ENCODE measurements at regions not wholly inside any gene's neighbourhood (a gene's known extent, or its start where the extent isn't known, plus 50 kb on each side); places are given as distances from the start of the nearest gene placed in this dataset.

GRCh38 chr10:121113385-121113696 lies 262.2 kb downstream of the WDR11 start:
- intact Hi-C loops (cut with DNase I; ENCODE audit: low total_unique reads): no loop called here
- TF ChIP-seq CTCF (IDR thresholded peaks at IDR 0.05 in 8 of 11, conservative IDR thresholded peaks at IDR 0.05 in 3 of 11): no peak
- no peak for TF ChIP-seq POLR2A (IDR thresholded peaks at IDR 0.05)
- no peak for TF ChIP-seq POLR2AphosphoS5 (IDR thresholded peaks at IDR 0.05)
- no peak for DNase-seq
- Histone ChIP-seq H3K9me3 (peaks cover 0 to 18% (median 11%) of the 10 kb centered on the region in 8 donors), H3K27ac (no peak overlapping the region), H3K36me3 (no peaks in the 10 kb centered on the region), H3K4me3 (no peak overlapping the region), H3K27me3 (replicated peaks in 1 of 7) (peaks cover 0 to 10% (median 0%) of the 10 kb centered on the region in 7 donors), H3K4me1 (no peaks in the 10 kb centered on the region)

GRCh38 chr10:121113911-121114310 lies 262.7 kb downstream of the WDR11 start:
- Histone ChIP-seq H3K36me3 (no peaks in the 10 kb centered on the region), H3K9me3 (peaks cover 0 to 18% (median 11%) of the 10 kb centered on the region in 8 donors), H3K27me3 (replicated peaks in 1 of 7) (peaks cover 0 to 10% (median 0%) of the 10 kb centered on the region in 7 donors), H3K27ac (no peak overlapping the region), H3K4me3 (no peak overlapping the region), H3K4me1 (no peaks in the 10 kb centered on the region)
- intact Hi-C loops (cut with DNase I; ENCODE audit: low total_unique reads): no loop called here
- no peak for DNase-seq
- no peak for TF ChIP-seq POLR2AphosphoS5 (IDR thresholded peaks at IDR 0.05)
- TF ChIP-seq POLR2A (IDR thresholded peaks at IDR 0.05): no peak
- no peak for TF ChIP-seq CTCF (IDR thresholded peaks at IDR 0.05 in 8 of 11, conservative IDR thresholded peaks at IDR 0.05 in 3 of 11)
- 68 to 79% (median 73%) methylated on average over 3 of the region's 3 CpGs for WGBS, 5 donors

- intact Hi-C loops (cut with DNase I; ENCODE audit: low total_unique reads): no loop called here
- TF ChIP-seq POLR2AphosphoS5 (IDR thresholded peaks at IDR 0.05): no peak
- no peak for TF ChIP-seq CTCF (IDR thresholded peaks at IDR 0.05 in 8 of 11, conservative IDR thresholded peaks at IDR 0.05 in 3 of 11)
- no peak for TF ChIP-seq POLR2A (IDR thresholded peaks at IDR 0.05)
- Histone ChIP-seq H3K9me3 (peaks cover 0 to 18% (median 11%) of the 10 kb centered on the region in 8 donors), H3K4me1 (no peaks in the 10 kb centered on the region), H3K4me3 (no peak overlapping the region), H3K27ac (no peak overlapping the region), H3K36me3 (no peaks in the 10 kb centered on the region), H3K27me3 (replicated peaks in 1 of 7) (peaks cover 0 to 10% (median 0%) of the 10 kb centered on the region in 7 donors)
- WGBS, 5 donors: 76 to 92% (median 84%) methylated on average over 1 of the region's 1 CpG
- no peak for DNase-seq
Observed at GRCh38 chr10:121115154-121115553, 264.0 kb downstream of the WDR11 start.

- H3K9me3 ChIP-seq: peaks cover 0 to 9% (median 2%) of the 10 kb centered on the region in 8 donors
- WGBS, 5 donors: 77 to 92% (median 85%) methylated on average over 7 of the region's 7 CpGs
Observed at GRCh38 chr10:121121462-121121861, 270.3 kb downstream of the WDR11 start.

More at GRCh38 chr10:121121462-121121861, 270.3 kb downstream of the WDR11 start:
- no peak overlapping the region for H3K4me3 ChIP-seq
- intact Hi-C loops (cut with DNase I; ENCODE audit: low total_unique reads): no loop called here
- TF ChIP-seq CTCF (IDR thresholded peaks at IDR 0.05 in 8 of 11, conservative IDR thresholded peaks at IDR 0.05 in 3 of 11): no peak
- no peak for TF ChIP-seq POLR2A (IDR thresholded peaks at IDR 0.05)
- TF ChIP-seq POLR2AphosphoS5 (IDR thresholded peaks at IDR 0.05): no peak
- no peaks in the 10 kb centered on the region for H3K36me3 ChIP-seq
- H3K27me3 ChIP-seq (replicated peaks in 1 of 7): no peaks in the 10 kb centered on the region
- DNase-seq: no peak
- H3K4me1 ChIP-seq: no peaks in the 10 kb centered on the region
- H3K27ac ChIP-seq: no peak overlapping the region
